Mammary epithelial cell (primary cell): ENCODE measurements at regions not wholly inside any gene's neighbourhood (a gene's known extent, or its start where the extent isn't known, plus 50 kb on each side); places are given as distances from the start of the nearest gene placed in this dataset.

Source experiments
- EZH2 ChIP-seq: IDR thresholded peaks from 2 replicates; pipeline ENCODE4 v1.6.1; 2012; ENCODE audit warnings: low read length, inconsistent platforms, borderline replicate concordance
- TF ChIP-seq, protein P1 (sequence below), 2 donors: IDR thresholded peaks in 1 of 2; conservative IDR thresholded peaks in 1 of 2; 2 replicates each; pipeline ENCODE4 v1.5.1; 2011 to 2012; ENCODE audit warnings: inconsistent platforms in 2 of 2, low read length in 2 of 2, mild to moderate bottlenecking in 2 of 2, control low read depth in 1 of 2, low read depth in 1 of 2; ENCODE audit not compliant: insufficient read depth in 1 of 2; ENCODE audit errors: extremely low read depth in 1 of 2

- TF ChIP-seq, protein P1, sequence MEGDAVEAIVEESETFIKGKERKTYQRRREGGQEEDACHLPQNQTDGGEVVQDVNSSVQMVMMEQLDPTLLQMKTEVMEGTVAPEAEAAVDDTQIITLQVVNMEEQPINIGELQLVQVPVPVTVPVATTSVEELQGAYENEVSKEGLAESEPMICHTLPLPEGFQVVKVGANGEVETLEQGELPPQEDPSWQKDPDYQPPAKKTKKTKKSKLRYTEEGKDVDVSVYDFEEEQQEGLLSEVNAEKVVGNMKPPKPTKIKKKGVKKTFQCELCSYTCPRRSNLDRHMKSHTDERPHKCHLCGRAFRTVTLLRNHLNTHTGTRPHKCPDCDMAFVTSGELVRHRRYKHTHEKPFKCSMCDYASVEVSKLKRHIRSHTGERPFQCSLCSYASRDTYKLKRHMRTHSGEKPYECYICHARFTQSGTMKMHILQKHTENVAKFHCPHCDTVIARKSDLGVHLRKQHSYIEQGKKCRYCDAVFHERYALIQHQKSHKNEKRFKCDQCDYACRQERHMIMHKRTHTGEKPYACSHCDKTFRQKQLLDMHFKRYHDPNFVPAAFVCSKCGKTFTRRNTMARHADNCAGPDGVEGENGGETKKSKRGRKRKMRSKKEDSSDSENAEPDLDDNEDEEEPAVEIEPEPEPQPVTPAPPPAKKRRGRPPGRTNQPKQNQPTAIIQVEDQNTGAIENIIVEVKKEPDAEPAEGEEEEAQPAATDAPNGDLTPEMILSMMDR (conservative IDR thresholded peaks at IDR 0.05 in 1 of 2, IDR thresholded peaks at IDR 0.05 in 1 of 2; ENCODE audit: extremely low read depth in 1 of 2, insufficient read depth in 1 of 2, low read depth in 1 of 2, low read length in 2 of 2), result no peak
- TF ChIP-seq EZH2, result no peak
Measured at GRCh38 chr13:47829690-47830089, 171.4 kb downstream of the SUCLA2 start.
